NCI-H1417 treated with DMSO at 0.1 percent for 48 hours (cell line): ENCODE measurements at regions not wholly inside any gene's neighbourhood (a gene's known extent, or its start where the extent isn't known, plus 50 kb on each side); places are given as distances from the start of the nearest gene placed in this dataset.
"Not testable (repeated sequence)": the region's sequence is repeated elsewhere in the genome, so short reads cannot be mapped to it uniquely, and the experiment has no call there.

Source experiments
- DNase-seq: peaks from one replicate; lab custom pipeline; 2025; lab: John Stamatoyannopoulos, UW

DNA sequence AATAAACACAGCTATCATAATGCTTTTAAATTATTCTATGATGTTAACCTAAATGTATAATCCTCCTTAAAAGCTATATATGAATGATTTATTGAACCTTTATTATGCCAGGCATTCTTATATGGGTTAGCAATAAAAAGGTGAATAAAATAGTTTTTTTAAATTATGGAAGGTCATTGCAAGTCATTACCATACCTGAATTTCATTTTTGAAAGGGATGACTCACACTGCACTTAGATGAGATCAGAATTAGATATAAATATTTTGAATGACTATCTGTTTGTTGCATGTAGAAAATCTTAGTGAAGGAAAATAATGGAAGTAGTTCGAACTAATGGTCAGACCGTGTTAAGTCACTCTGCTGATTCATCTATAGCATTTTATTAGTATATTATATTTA is 822.3 kb downstream of the LUZP2 start:
- DNase-seq, result no peak

GRCh38 chr11:25327656-25328055 is 830.8 kb downstream of the LUZP2 start:
- no peak for DNase-seq

GRCh38 chr11:25339281-25339680 is 842.4 kb downstream of the LUZP2 start:
- no peak for DNase-seq

GRCh38 chr11:25349537-25349936 is 852.7 kb downstream of the LUZP2 start:
- no peak for DNase-seq

- no peak for DNase-seq
These were observed 854.3 kb downstream of the LUZP2 start for GRCh38 chr11:25350899-25351803.

- DNase-seq, result no peak
These were observed 860.3 kb downstream of the LUZP2 start for GRCh38 chr11:25357133-25357532.

- no peak for DNase-seq
These were observed 880.6 kb downstream of the LUZP2 start for GRCh38 chr11:25377466-25377865.

GRCh38 chr11:25396847-25397246 is 900.0 kb downstream of the LUZP2 start:
- DNase-seq, result no peak

GRCh38 chr11:25408146-25408545 is 911.3 kb downstream of the LUZP2 start:
- no peak for DNase-seq

- DNase-seq, result no peak
These were observed 916.1 kb upstream of the ANO3 start for GRCh38 chr11:25415793-25416192.

DNA sequence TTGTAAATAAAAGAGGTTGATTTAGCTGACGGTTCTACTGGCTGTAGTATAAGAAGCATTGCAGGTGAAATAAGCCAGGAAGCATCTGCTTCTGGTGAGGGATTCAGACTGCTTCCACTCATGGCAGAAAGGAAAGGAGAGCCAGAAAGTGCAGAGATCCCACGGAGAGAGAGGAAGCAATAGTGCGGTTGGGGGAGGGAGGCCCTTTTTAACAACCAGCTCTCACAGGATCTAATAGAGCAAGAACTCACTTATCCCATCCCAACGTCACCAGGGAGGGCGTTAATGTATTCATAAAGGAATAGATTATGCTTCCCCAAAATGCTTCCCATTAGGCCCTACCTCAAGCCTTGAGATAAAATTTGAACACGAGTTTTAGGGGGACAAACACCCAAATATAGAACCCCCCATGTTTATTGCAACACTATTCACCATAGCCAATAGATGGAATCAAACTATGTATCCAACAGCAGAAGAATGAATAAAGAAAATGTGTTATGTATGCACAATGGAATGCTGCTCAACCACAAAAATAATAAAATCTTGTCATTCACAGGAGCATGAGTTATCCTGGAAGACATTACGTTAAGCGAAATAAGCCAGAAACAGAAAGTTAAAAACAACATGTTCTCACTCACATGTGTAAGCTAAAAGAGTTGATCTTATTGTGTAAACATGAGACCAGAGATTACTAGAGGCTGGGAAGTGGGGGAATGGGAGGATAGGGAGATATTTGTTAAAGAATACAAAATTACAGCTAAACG is 908.3 kb upstream of the ANO3 start:
- DNase-seq, result no peak

- DNase-seq, result no peak
These were observed 899.6 kb upstream of the ANO3 start for GRCh38 chr11:25432376-25432775.

- DNase-seq, result no peak
These were observed 896.7 kb upstream of the ANO3 start for GRCh38 chr11:25435197-25435596.

- no peak for DNase-seq
These were observed 895.6 kb upstream of the ANO3 start for GRCh38 chr11:25436326-25436725.

DNA sequence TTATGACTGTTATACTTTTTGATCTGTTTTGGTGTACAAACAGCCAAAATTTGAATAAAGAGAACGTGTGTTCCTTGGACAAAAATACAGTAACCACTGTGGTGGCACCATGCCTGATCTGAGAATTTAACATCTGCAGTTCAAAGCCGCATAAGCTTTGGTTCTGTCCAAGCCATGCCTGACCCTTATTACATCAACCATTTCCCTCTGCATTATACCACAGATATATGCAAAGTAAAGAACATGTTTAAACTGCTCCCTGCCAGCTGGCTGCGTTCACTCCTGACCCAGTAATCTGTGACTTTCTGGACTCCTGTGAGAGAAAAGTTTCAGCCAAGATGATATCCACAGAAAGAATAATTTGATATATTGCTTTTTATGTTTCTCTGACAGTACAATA is 890.5 kb upstream of the ANO3 start:
- DNase-seq, result no peak

DNA sequence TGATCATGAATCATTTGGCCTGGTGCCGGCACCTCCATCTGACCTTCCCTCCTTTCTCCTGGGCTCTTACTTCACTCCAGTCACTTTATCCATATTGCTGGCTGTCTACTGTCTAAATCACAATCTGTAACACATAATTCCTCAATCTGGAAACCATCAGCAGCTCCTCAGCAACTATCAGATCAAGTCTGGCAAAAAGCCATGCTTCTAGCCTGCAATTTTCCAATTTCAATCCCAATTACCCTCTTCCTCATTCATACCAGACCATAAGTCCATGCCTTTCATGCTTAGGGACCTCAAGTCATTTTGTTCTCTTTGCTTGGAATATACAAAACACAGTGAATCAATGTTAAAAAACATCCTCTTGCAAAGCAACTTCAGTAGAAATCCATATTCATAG is 882.8 kb upstream of the ANO3 start:
- DNase-seq, result no peak

GRCh38 chr11:25453471-25453870 is 878.5 kb upstream of the ANO3 start:
- DNase-seq, result no peak

- DNase-seq, result no peak
These were observed 875.7 kb upstream of the ANO3 start for GRCh38 chr11:25456211-25456610.

GRCh38 chr11:25483915-25484635 is 847.9 kb upstream of the ANO3 start:
- DNase-seq, result no peak

- no peak for DNase-seq
These were observed 846.6 kb upstream of the ANO3 start for GRCh38 chr11:25485315-25485714.

DNA sequence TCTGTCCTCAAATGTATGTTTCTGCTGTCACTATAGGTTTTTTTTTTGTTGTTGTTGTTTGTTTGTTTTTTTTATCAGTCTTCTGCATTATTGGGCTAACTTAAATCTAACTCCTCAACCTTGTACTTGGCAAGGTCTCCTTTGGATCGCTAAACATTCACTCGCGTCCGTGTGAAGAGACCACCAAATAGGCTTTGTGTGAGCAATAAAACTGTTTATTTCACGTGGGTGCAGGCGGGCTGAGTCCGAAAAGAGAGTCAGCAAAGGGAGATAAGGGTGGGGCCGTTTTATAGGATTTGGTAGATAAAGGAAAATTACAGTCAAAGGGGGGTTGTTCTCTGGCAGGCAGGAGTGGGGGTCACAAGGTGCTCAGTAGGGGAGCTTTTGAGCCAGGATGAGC is 845.6 kb upstream of the ANO3 start:
- not testable (repeated sequence) for DNase-seq

GRCh38 chr11:25488176-25488575 is 843.8 kb upstream of the ANO3 start:
- DNase-seq, result not testable (repeated sequence)

DNA sequence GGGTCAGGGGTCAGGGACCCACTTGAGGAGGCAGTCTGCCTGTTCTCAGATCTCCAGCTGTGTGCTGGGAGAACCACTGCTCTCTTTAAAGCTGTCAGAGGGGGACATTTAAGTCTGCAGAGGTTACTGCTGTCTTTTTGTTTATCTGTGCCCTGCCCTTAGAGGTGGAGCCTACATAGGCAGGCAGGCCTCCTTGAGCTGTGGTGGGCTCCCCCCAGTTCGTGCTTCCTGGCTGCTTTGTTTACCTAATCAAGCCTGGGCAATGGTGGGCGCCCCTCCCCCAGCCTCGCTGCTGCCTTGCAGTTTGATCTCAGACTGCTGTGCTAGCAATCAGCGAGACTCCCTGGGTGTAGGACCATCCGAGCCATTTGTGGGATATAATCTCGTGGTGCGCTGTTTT is 830.5 kb upstream of the ANO3 start:
- not testable (repeated sequence) for DNase-seq
